ENCODE measurements at regions not wholly inside any gene's neighbourhood (a gene's known extent, or its start where the extent isn't known, plus 50 kb on each side); places are given as distances from the start of the nearest gene placed in this dataset.

DNA sequence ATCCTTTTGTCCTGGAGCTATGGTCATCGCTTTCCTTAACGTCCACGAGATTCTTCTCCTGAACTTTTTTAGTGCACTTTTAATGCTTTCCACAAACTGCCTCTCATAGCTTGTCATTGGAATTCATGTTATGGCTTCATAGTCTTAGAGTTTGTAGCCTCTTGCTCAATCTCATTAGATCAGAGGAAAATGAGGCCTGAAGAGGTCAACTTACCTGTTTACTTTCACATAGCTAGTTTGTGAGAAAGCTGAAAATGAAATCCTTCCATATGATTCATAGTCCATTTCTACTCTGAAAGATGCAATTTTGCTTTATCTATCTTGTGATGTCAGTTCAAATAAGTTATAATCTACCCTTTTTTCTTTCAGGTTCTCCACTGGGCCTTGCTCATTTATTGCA is 1747.2 kb upstream of the RAG2 start:
- no peak for TF ChIP-seq POLR2A (IDR thresholded peaks at IDR 0.05; ENCODE audit: borderline replicate concordance, extremely low read depth, insufficient read depth, insufficient read length)
- TF ChIP-seq, protein P1, sequence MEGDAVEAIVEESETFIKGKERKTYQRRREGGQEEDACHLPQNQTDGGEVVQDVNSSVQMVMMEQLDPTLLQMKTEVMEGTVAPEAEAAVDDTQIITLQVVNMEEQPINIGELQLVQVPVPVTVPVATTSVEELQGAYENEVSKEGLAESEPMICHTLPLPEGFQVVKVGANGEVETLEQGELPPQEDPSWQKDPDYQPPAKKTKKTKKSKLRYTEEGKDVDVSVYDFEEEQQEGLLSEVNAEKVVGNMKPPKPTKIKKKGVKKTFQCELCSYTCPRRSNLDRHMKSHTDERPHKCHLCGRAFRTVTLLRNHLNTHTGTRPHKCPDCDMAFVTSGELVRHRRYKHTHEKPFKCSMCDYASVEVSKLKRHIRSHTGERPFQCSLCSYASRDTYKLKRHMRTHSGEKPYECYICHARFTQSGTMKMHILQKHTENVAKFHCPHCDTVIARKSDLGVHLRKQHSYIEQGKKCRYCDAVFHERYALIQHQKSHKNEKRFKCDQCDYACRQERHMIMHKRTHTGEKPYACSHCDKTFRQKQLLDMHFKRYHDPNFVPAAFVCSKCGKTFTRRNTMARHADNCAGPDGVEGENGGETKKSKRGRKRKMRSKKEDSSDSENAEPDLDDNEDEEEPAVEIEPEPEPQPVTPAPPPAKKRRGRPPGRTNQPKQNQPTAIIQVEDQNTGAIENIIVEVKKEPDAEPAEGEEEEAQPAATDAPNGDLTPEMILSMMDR (IDR thresholded peaks at IDR 0.05 in 2 of 3, conservative IDR thresholded peaks at IDR 0.05 in 1 of 3; ENCODE audit: borderline replicate concordance in 1 of 3, insufficient read depth in 1 of 3, low read depth in 2 of 3, low read length in 2 of 3), result no peak
- TF ChIP-seq, protein P2, sequence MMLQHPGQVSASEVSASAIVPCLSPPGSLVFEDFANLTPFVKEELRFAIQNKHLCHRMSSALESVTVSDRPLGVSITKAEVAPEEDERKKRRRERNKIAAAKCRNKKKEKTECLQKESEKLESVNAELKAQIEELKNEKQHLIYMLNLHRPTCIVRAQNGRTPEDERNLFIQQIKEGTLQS (IDR thresholded peaks at IDR 0.05), result no peak
